HL-60 (cell line): ENCODE measurements at regions not wholly inside any gene's neighbourhood (a gene's known extent, or its start where the extent isn't known, plus 50 kb on each side); places are given as distances from the start of the nearest gene placed in this dataset.

ENCODE experiments used
- POLR2AphosphoS5 ChIP-seq: IDR thresholded peaks from 2 replicates; pipeline ENCODE4 v1.6.1; 2012; ENCODE audit warnings: low read depth
- REST ChIP-seq: IDR thresholded peaks from 2 replicates; pipeline ENCODE4 v1.6.1; 2012; ENCODE audit warnings: low read depth; ENCODE audit not compliant: insufficient replicate concordance
- TF ChIP-seq, protein P1 (sequence below): IDR thresholded peaks from one replicate; pipeline ENCODE4 v1.5.1; 2011; ENCODE audit warnings: low read length, control low read depth, inconsistent platforms; ENCODE audit not compliant: insufficient read depth

DNA sequence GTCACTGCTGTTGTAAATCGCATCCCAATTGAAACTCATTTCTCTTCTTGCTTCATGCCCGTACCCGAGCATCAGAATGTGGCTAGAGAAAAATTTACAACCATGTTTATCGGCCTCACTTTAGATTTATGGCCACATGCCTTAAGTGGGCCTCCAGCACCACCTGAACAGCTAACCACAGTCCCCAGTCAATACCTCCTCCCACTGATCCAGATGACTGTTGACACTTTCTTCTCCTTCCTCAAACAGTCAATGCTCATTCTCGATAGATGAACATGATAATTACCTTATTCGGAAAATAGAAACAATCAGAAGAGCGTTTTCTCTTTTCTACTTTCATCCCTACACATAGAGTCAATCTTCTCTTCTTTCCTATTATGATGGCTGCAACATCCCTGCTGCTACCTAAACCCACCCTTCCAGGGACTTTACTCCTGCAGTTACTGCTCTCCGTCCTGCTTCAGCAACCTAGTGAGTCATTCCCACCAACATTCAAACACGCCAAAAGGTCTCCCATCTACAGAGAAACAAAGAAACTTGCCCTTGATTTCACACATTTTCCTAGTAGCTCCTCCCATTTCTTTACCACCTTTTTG lies 416.3 kb upstream of the MAF start:
- TF ChIP-seq POLR2AphosphoS5, result no peak
- TF ChIP-seq, protein P1, sequence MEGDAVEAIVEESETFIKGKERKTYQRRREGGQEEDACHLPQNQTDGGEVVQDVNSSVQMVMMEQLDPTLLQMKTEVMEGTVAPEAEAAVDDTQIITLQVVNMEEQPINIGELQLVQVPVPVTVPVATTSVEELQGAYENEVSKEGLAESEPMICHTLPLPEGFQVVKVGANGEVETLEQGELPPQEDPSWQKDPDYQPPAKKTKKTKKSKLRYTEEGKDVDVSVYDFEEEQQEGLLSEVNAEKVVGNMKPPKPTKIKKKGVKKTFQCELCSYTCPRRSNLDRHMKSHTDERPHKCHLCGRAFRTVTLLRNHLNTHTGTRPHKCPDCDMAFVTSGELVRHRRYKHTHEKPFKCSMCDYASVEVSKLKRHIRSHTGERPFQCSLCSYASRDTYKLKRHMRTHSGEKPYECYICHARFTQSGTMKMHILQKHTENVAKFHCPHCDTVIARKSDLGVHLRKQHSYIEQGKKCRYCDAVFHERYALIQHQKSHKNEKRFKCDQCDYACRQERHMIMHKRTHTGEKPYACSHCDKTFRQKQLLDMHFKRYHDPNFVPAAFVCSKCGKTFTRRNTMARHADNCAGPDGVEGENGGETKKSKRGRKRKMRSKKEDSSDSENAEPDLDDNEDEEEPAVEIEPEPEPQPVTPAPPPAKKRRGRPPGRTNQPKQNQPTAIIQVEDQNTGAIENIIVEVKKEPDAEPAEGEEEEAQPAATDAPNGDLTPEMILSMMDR, result no peak
- TF ChIP-seq REST, result no peak
